ENCODE measurements at regions not wholly inside any gene's neighbourhood (a gene's known extent, or its start where the extent isn't known, plus 50 kb on each side); places are given as distances from the start of the nearest gene placed in this dataset.
A peak's percentile ranks its signal among the peaks of the same experiment; 100 is the strongest.

DNA sequence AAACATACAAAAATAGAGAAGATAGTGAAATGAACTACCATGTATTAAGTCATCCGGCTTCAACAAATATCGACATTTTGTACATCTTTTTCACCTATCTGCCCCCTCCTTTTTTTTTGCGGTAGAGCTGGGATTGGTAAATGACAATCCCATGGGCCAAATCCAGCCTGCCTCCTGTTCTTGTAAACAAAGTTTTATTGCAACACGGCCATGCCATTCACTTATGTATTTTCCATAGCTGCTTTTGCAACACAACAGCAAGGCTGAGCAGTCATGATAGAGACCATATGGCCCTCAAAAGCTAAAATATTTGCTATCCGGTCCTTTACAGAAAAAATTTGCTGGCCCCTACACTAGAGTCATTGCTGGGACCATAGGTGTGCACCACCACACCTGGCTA, 58.1 kb upstream of the PLEKHG3 start:
- no peak overlapping the region for H3K4me3 ChIP-seq (ENCODE audit: low read depth, low read length)
- DNase-seq, result peak in 1 of 2 experiments; percentile 27
- H3K4me3 Mint-ChIP-seq (ENCODE audit: unreplicated experiment), result peak overlapping the region; percentile 45
- peak overlapping the region; percentile 99 for H3K27ac Mint-ChIP-seq (ENCODE audit: unreplicated experiment)
- BruUV-seq (replicated peaks), result no TSS peak
- ChIA-PET CTCF (interaction anchor here (1.5 kb wide), 1 partner anchor 10 kb away, joined by 11 read pairs; no protein-coding TSS in a partner anchor), POLR2A (interaction anchor here (0.9 kb wide), 1 partner anchor 58 kb away, joined by 3 read pairs; the partner anchor contains the start of gene PLEKHG3)
- TF ChIP-seq, protein P1, sequence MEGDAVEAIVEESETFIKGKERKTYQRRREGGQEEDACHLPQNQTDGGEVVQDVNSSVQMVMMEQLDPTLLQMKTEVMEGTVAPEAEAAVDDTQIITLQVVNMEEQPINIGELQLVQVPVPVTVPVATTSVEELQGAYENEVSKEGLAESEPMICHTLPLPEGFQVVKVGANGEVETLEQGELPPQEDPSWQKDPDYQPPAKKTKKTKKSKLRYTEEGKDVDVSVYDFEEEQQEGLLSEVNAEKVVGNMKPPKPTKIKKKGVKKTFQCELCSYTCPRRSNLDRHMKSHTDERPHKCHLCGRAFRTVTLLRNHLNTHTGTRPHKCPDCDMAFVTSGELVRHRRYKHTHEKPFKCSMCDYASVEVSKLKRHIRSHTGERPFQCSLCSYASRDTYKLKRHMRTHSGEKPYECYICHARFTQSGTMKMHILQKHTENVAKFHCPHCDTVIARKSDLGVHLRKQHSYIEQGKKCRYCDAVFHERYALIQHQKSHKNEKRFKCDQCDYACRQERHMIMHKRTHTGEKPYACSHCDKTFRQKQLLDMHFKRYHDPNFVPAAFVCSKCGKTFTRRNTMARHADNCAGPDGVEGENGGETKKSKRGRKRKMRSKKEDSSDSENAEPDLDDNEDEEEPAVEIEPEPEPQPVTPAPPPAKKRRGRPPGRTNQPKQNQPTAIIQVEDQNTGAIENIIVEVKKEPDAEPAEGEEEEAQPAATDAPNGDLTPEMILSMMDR (IDR thresholded peaks at IDR 0.05; ENCODE audit: insufficient read depth in 1 of 2, low read depth in 1 of 2, low read length in 1 of 2, severe bottlenecking in 1 of 2, unreplicated experiment in 1 of 2), result no peak
- peaks cover 71% of the 10 kb centered on the region for H3K4me1 ChIP-seq
- H3K36me3 Mint-ChIP-seq (ENCODE audit: insufficient read depth, unreplicated experiment), result peaks cover 11% of the 10 kb centered on the region
- H3K9me3 Mint-ChIP-seq (ENCODE audit: unreplicated experiment), result no peaks in the 10 kb centered on the region
- H3K36me3 ChIP-seq (ENCODE audit: control insufficient read depth, insufficient read depth, low read length), result no peaks in the 10 kb centered on the region
- no peaks in the 10 kb centered on the region for H3K27me3 ChIP-seq (replicated peaks; ENCODE audit: control insufficient read depth, insufficient read depth, low read length)
- H3K27me3 Mint-ChIP-seq (ENCODE audit: insufficient read depth, unreplicated experiment), result no peaks in the 10 kb centered on the region
- intact Hi-C loops (cut with micrococcal nuclease; ENCODE audit: unreplicated experiment), result no loop called here
- no peaks in the 10 kb centered on the region for H3K9me3 ChIP-seq
- peaks cover 66% of the 10 kb centered on the region for H3K4me1 Mint-ChIP-seq (ENCODE audit: low read depth, unreplicated experiment)

- H3K4me1 Mint-ChIP-seq (ENCODE audit: low read depth, unreplicated experiment), result peaks cover 56% of the 10 kb centered on the region
- ChIA-PET POLR2A (no interaction called here), CTCF (no interaction called here)
- no TSS peak for BruUV-seq (replicated peaks)
- no peak overlapping the region for H3K4me3 ChIP-seq (ENCODE audit: low read depth, low read length)
- H3K4me3 Mint-ChIP-seq (ENCODE audit: unreplicated experiment), result peak overlapping the region; percentile 25
- TF ChIP-seq, protein P1 (IDR thresholded peaks at IDR 0.05; ENCODE audit: insufficient read depth in 1 of 2, low read depth in 1 of 2, low read length in 1 of 2, severe bottlenecking in 1 of 2, unreplicated experiment in 1 of 2), result no peak
- no peaks in the 10 kb centered on the region for H3K9me3 Mint-ChIP-seq (ENCODE audit: unreplicated experiment)
- no peaks in the 10 kb centered on the region for H3K27me3 ChIP-seq (replicated peaks; ENCODE audit: control insufficient read depth, insufficient read depth, low read length)
- H3K27ac Mint-ChIP-seq (ENCODE audit: unreplicated experiment), result peak overlapping the region; percentile 93
- intact Hi-C loops (cut with micrococcal nuclease; ENCODE audit: unreplicated experiment), result no loop called here
- DNase-seq, result no peak
- H3K36me3 ChIP-seq (ENCODE audit: control insufficient read depth, insufficient read depth, low read length), result no peaks in the 10 kb centered on the region
- no peaks in the 10 kb centered on the region for H3K9me3 ChIP-seq
- H3K27me3 Mint-ChIP-seq (ENCODE audit: insufficient read depth, unreplicated experiment), result no peaks in the 10 kb centered on the region
- H3K36me3 Mint-ChIP-seq (ENCODE audit: insufficient read depth, unreplicated experiment), result peaks cover 11% of the 10 kb centered on the region
- H3K4me1 ChIP-seq, result peaks cover 59% of the 10 kb centered on the region
These were observed 54.7 kb upstream of the PLEKHG3 start for GRCh38 chr14:64649383-64649998.

GRCh38 chr14:64653900-64654245, 50.4 kb upstream of the PLEKHG3 start:
- no peak overlapping the region for H3K4me3 ChIP-seq (ENCODE audit: low read depth, low read length)
- peaks cover 30% of the 10 kb centered on the region for H3K4me1 ChIP-seq
- ChIA-PET CTCF (interaction anchor here (0.6 to 1.8 kb wide), 2 partner anchors 9 to 17 kb away, joined by 3 to 9 read pairs; no protein-coding TSS in a partner anchor), POLR2A (interaction anchor here (1.1 to 1.7 kb wide), 2 partner anchors 15 to 105 kb away, joined by 3 to 5 read pairs; no protein-coding TSS in a partner anchor)
- DNase-seq, result no peak
- no peaks in the 10 kb centered on the region for H3K36me3 Mint-ChIP-seq (ENCODE audit: insufficient read depth, unreplicated experiment)
- H3K27me3 Mint-ChIP-seq (ENCODE audit: insufficient read depth, unreplicated experiment), result no peaks in the 10 kb centered on the region
- H3K27ac Mint-ChIP-seq (ENCODE audit: unreplicated experiment), result peak overlapping the region; percentile 85
- H3K9me3 ChIP-seq, result peaks cover 5% of the 10 kb centered on the region; the same call in 1 of the 2 replicates
- H3K9me3 Mint-ChIP-seq (ENCODE audit: unreplicated experiment), result no peaks in the 10 kb centered on the region
- intact Hi-C loops (cut with micrococcal nuclease; ENCODE audit: unreplicated experiment), result no loop called here
- no TSS peak for BruUV-seq (replicated peaks)
- peak overlapping the region; percentile 2 for H3K4me3 Mint-ChIP-seq (ENCODE audit: unreplicated experiment)
- no peaks in the 10 kb centered on the region for H3K27me3 ChIP-seq (replicated peaks; ENCODE audit: control insufficient read depth, insufficient read depth, low read length)
- H3K4me1 Mint-ChIP-seq (ENCODE audit: low read depth, unreplicated experiment), result peaks cover 30% of the 10 kb centered on the region
- TF ChIP-seq, protein P1 (IDR thresholded peaks at IDR 0.05; ENCODE audit: insufficient read depth in 1 of 2, low read depth in 1 of 2, low read length in 1 of 2, severe bottlenecking in 1 of 2, unreplicated experiment in 1 of 2), result no peak
- H3K36me3 ChIP-seq (ENCODE audit: control insufficient read depth, insufficient read depth, low read length), result no peaks in the 10 kb centered on the region

Measured in Caco-2 (cell line).